Anterior cingulate cortex (tissue), 58 donors: ENCODE measurements at regions not wholly inside any gene's neighbourhood (a gene's known extent, or its start where the extent isn't known, plus 50 kb on each side); places are given as distances from the start of the nearest gene placed in this dataset.
"Not testable (repeated sequence)": the region's sequence is repeated elsewhere in the genome, so short reads cannot be mapped to it uniquely, and the experiment has no call there.

ENCODE experiments used
- DNase-seq, 58 donors: peaks; one replicate each; lab custom pipeline; 2025; lab: John Stamatoyannopoulos, UW

DNA sequence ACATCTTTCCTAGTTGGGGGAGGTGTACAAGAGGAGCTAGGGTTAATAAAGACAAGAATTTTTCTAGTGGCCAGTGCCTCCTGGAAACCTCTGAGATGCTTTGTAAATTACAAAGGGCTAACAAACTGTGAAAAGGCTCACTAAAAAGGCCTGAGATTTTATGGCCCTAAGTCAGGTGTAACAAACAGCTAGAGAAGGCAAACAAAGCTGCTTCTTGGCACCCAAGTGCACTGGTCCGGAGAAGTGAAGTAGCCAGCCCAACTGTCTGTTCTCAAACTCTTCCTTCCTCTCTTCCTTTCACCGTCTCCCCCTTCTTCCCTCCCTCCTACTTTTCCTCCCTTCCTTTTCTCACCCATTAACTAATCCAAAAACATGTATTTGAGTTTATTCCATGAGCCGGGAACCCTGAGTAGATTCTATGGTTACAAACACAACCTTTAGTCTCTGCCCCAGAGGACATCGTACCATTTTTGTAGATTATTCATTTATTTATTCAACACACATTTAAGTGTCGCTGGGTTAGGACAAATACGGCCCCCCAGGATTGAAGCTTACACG lies 143.4 kb upstream of the PCGF5 start:
- DNase-seq = no peak

DNA sequence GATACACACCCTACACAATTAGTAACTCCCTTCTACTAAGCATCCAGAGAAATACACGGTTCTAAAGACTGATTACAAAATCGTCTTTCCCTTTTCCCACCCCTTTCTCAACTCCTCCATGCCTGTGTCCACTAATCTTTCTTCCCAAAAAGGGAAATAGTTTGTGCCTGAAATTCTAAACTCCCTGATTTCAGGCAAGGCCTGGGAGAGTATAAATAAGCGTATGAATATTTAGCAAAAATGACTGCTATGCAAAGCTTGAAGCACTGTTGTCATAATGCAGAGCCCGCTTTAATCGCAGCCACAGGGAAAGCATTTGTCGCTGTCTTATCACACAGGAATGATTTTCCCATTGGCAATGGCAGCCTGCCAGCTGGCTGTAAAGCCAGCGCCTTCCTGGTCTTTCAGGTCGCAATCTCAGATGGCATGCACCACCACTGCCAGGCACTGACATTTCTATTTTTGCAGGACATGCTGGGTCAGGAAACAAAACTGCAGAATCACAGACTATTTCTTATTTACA lies 142.9 kb upstream of the PCGF5 start:
- peak in 19 of 58 donors; percentile 4 to 47 (median 15) for DNase-seq

- DNase-seq = no peak
Measured at GRCh38 chr10:91080776-91081175, 139.7 kb upstream of the PCGF5 start.

DNA sequence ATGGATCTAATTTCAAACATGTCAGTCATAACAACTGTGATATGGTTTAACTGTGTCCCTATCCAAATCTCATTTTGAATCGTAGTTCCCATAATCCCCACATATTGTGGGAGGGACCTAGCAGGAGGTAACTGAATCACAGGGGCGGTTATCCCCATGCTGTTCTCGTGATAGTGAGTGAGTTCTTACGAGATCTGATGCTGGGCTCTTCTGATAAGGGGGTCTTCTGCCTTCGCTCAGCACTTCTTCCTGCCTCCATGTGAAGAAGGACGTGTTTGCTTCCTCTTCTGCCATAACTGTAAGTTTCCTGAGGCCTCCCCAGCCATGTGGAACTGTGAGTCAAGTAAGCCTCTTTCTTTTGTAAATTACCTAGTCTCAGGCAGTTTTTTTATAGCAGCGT lies 138.0 kb upstream of the PCGF5 start:
- DNase-seq = no peak

GRCh38 chr10:91088300-91089140 lies 131.9 kb upstream of the PCGF5 start:
- peak in 1 of 58 donors; percentile 16 for DNase-seq

DNA sequence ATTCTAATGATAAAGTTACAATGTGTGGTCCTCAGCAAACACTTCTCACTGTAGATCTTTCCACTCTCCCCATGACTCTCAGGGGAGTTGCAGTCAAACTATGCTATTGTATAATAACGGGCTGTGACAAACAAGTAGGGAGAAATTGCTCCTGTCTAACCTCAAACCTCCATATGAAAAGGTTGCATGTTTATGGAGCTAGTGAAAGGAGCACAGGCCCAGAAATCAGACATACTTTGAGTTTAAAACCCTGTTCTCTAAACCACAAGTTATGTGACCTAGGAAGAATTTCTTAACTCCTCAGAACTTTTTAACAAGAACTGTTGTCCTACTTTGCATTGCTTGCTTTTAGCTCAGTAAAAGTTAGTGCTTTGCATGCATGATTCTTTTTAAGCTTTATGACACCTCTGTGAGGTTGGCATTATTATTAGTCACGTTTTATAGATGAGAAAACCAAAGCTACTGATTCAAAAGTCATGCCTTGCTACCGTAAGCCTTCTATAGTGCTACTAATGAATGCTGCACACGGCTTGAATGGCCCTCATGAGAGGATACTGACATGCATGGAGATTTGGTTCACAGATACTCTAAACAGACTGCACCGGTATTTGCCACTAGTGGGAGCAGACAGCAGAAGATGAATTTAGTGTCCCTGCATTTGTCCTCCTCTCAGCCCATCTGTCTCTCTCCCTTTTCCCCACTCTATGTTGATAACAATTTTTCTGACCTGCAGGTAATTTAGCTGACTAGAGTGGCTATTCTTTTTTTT lies 129.5 kb upstream of the PCGF5 start:
- DNase-seq = no peak

DNA sequence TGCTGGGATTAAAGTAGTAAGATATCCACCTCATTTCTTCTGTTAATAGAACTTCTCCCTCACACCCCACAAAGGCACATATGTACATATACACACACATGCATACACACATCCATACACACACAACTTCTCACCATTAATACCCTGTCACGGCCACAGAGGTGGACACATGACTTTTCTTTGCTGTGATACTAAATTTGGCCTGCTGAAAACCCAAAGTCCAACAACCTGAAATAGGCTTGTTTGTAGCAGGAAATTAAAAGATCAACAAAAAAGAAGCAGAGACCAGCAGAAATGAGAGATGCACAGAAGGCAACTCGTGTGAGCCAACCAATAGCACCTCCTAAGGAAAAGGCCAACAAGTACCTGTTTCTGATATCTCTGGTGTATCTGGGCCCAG lies 128.7 kb upstream of the PCGF5 start:
- DNase-seq = no peak

DNA sequence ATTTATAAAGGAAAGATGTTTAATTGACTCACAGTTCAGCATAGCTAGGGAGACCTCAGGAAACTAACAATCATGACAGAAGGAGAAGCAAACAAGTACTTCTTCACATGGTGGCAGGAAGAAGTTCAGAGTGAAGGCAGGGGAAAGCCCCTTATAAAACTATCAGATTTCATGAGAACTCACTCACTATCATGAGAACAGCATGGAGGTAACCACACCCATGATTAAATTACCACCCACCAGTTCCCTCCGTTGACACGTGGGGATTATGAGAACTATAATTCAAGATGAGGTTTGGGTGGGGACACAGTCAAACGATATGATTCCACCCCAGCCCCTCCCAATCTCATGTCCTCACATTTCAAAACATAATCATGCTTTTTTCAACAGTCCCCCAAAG lies 124.2 kb upstream of the PCGF5 start:
- DNase-seq = no peak

DNA sequence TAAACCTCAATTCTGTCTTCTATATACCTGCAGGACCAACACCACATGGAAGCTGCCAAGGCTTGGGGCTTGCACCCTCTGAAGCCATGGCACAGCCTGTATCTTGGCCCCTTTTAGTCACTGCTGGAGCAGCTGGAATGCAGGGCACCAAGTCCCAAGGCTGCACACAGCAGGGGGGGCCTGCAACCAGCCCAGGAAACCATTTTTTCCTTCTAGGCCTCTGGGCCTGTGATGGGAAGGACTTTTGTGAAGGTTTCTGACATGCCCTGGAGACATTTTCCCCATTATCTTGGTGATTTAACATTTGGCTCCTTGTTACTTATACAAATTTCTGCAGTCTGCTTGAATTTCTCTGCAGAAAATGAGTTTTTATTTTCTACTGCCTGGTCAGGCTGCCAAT lies 123.2 kb upstream of the PCGF5 start:
- DNase-seq = no peak

DNA sequence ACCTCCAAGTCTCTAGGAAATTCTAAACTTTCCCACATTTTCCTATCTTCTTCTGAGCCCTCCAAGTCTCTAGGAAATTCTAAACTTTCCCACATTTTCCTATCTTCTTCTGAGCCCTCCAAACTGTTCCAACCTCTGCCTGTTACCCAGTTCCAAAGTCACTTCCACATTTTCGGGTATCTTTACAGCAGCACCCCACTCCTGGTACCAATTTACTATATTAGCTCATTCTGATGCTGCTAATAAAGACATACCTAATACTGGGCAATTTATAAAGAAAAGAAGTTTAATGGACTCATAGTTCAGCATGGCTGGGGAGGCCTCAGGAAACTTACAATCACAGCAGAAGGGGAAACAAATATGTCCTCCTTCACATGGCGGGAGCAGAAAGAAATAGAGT lies 122.4 kb upstream of the PCGF5 start:
- not testable (repeated sequence) for DNase-seq

- DNase-seq = no peak
Measured at GRCh38 chr10:91103384-91104192, 116.9 kb upstream of the PCGF5 start.

GRCh38 chr10:91104193-91105041 lies 116.0 kb upstream of the PCGF5 start:
- DNase-seq = no peak

- no peak for DNase-seq
Measured at GRCh38 chr10:91105269-91105668, 115.2 kb upstream of the PCGF5 start.

DNA sequence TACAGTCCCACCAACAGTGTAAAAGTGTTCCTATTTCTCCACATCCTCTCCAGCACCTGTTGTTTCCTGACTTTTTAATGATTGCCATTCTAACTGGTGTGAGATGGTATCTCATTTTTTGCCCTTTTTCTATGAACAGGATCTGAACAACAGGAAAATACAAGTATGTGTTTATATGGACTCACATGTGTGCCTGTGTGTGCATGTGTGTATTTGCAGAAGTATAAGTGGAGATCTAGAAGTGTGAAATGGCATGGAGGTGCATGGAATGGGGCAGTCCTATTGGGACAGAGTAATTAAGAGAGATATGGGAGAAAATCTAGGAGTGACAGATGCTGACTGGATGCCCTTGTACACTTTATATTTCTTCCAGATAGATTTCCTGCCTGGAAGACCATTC lies 111.6 kb upstream of the PCGF5 start:
- DNase-seq = no peak

- no peak for DNase-seq
Measured at GRCh38 chr10:91111060-91111459, 109.4 kb upstream of the PCGF5 start.

DNA sequence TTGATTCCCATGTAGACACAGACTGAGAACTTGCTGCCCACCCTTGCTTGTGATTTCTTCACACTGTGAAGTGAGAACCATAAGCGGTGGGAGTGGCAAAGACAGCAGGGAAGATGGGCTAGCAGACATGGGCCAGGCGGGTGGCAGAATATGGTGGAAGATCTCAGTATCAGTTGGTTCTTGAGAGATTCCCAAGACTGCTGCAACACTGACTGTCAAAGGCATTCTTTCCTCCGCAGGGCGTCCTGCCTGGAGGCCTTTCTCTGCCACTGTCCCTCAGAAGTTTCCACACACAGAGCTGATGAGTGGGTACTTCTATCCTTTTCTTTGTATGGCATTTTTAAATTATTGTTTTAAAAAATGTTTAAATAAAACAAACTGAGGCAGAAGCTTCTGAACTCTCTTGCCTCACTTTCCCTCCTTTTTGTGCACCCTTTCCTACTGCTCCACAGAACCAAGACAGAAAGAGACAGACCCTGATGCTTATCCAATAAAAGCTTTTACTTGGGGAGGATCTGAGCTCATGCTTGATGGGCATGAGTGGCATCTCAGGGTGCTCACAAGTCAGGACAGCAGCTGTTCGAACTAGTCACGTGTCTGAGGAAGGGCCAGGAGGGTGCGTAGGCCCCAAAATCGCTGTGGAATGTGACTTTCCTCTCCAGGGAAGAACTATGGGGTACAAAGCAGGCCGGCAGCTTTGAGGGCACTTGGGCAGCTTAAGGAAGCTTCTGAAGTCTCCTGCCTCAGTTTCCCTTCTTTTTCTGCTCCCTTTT lies 104.7 kb upstream of the PCGF5 start:
- no peak for DNase-seq

DNA sequence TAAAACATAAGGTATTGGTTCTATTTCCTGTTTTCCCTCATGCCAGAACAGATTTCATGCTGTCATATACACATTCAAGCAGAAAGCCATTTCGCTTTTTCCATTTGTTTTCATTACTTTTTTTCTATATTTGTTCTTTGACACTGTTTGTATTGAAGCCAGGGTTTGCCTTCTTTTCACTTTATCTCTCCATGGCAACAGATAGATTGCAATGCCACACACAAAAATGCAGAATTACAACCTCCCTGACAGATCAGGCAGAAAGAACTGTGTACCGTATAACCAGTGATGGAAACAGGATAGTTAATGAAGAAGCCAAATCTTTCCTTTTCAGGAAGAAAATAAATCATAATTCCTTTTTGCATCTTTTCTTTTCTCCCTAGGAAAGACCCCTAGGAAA lies 103.0 kb upstream of the PCGF5 start:
- no peak for DNase-seq

DNA sequence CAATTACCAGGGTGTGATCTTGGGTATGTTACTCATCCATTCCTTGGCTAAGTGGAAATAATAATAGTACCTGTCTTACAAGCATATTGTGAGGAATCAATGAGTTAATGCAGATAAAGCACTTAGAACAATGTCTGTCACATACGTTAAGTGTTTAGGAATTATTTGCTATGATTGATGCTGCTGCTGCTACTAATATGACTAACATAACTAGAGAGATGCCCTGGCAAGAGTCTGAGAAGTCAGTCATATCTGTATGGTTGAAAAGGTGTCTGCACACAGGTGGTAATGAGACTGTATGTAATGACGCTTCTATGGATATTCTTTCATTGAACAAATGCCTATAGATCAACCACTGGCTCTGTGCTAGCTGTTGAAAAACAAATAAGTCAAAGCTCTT lies 100.1 kb upstream of the PCGF5 start:
- DNase-seq = no peak

- DNase-seq = no peak
Measured at GRCh38 chr10:91123261-91123660, 97.2 kb upstream of the PCGF5 start.
